GM12865 (cell line): ENCODE measurements at regions not wholly inside any gene's neighbourhood (a gene's known extent, or its start where the extent isn't known, plus 50 kb on each side); places are given as distances from the start of the nearest gene placed in this dataset.

Experiments
- DNase-seq: peaks from one replicate; pipeline ENCODE4 v3.0.0; 2010; ENCODE audit warnings: low read depth
- H3K4me3 ChIP-seq: 2 replicates; pipeline ENCODE4 v1.5.1; 2011; ENCODE audit warnings: mild to moderate bottlenecking, low read depth, low read length, control low read depth
- TF ChIP-seq, protein P1 (sequence below): IDR thresholded peaks from 2 replicates; pipeline ENCODE4 v1.5.1; 2011; ENCODE audit warnings: low read length, control low read depth, low read depth, inconsistent platforms; ENCODE audit not compliant: insufficient read depth; ENCODE audit errors: missing control alignments

DNA sequence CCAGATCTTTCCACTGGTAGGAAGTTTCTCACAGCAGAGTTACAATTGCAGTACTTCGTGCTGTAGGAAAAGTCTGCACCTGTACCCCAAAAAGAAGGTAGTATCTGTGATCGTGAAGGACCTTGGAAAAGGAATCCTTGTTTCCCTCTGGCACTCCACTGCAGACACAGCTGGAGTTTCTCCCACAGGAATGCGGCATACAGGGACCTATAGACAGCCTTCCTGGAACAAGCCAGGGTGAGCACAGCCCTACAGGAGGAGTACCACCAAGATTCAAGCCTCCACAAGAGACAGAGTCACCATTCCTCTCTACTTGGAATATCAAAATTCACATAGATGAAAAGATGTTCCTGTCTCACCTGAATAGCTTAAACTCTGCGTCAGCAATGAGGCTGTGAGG is 372.4 kb downstream of the CMPK2 start:
- TF ChIP-seq, protein P1, sequence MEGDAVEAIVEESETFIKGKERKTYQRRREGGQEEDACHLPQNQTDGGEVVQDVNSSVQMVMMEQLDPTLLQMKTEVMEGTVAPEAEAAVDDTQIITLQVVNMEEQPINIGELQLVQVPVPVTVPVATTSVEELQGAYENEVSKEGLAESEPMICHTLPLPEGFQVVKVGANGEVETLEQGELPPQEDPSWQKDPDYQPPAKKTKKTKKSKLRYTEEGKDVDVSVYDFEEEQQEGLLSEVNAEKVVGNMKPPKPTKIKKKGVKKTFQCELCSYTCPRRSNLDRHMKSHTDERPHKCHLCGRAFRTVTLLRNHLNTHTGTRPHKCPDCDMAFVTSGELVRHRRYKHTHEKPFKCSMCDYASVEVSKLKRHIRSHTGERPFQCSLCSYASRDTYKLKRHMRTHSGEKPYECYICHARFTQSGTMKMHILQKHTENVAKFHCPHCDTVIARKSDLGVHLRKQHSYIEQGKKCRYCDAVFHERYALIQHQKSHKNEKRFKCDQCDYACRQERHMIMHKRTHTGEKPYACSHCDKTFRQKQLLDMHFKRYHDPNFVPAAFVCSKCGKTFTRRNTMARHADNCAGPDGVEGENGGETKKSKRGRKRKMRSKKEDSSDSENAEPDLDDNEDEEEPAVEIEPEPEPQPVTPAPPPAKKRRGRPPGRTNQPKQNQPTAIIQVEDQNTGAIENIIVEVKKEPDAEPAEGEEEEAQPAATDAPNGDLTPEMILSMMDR = no peak
- DNase-seq = no peak

DNA sequence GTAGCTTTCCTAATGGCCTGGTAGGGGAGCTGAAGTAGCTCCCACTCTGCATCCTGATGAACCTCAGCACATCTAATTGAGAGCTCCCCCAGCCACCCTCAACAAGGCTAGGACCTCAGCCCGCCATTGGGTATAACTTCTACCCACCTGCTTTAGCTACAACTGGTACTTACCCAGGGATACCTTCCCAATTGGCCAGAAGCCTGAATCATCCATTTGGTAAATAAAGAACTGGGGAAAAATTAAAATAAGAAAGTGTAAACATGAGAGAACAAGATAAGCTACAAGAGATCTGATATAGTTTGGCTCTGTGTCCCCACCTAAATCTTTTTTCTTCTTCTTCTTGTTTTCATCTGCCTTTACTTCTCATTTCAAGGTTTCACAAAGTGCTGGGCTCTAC is 372.0 kb downstream of the CMPK2 start:
- no peak for DNase-seq
- H3K4me3 ChIP-seq = no peak overlapping the region
- TF ChIP-seq, protein P1 = no peak

More for the DNA sequence above, 372.4 kb downstream of the CMPK2 start:
- H3K4me3 ChIP-seq = no peak overlapping the region

DNA sequence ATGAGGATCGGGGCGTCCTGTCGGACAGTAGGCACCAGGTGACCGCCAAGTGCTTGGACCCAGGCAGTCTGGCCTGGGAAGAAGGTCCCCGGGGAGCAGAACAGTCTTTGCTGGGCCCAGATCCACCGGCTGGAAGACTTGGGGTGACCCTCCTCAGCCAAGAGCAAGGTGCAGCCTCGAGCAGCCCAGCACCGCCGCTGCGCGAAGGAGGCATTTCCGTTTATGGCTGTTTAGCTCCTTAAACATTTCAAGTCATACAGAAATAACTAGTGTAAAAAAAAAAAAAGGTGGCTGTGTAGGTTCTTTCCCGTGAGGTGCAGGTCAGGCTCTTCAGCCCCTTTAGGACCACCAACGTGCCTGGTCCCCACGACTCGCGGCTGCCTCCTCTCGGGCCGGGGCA is 370.2 kb downstream of the CMPK2 start:
- TF ChIP-seq, protein P1 = no peak
- H3K4me3 ChIP-seq = no peak overlapping the region
- DNase-seq = no peak

DNA sequence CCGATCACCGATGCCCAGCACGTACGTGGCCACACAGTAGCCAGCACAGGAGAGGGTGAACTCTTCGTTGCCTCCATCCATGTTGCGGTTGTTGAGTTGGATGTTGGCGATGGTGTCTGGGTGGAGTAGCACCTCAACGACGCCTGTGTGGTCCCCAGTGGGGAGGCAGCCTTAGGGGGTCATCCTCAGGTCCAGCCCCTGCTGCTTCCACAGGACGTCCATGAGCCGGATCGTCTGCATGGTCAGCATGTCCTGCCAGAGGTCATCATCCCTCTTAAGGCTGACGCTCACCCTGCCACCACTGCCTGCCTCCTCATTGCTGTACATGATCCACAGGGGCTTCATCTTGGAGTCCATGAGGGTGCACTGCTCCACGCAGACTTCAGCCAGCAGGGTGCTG is 369.3 kb downstream of the CMPK2 start:
- DNase-seq = no peak

DNA sequence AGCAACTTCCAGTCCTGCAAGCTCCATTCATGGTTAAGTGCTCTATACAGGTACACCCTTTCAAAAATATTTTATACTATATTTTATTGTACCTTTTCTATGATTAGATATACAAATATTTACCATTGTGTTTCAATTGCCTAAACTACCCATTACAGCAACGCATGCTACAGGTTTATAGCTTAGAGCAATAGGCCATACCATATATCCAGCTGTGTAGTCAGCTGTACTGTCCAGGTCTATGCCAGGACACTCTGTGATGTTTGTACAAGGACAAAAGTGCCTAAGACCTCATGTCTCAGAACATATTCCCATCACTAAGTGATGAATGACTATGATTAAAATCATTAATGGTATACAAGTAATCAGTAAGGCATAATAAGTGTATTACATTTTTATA is 368.7 kb downstream of the CMPK2 start:
- no peak overlapping the region for H3K4me3 ChIP-seq
- TF ChIP-seq, protein P1 = no peak

More for the DNA sequence above, 369.3 kb downstream of the CMPK2 start:
- TF ChIP-seq, protein P1 = no peak
- H3K4me3 ChIP-seq = no peak overlapping the region

DNA sequence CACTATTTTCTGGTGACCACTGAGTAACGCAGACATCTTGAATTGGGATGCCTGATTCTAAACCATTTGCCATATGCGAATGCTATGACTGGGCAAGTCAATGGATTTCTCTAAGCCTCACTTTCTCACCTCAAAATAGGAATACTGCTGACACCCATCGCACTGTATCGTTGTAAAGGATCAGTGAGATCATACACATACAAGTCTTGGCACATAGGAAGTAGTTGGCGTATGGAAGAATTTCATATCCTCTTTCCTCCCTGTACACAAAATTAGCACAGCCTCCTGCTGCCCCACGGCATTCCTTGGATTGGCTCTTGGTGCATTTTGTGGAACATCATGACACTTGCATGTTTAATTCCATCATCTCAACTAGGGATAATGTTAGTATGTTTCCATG is 366.9 kb downstream of the CMPK2 start:
- TF ChIP-seq, protein P1 = no peak
- no peak overlapping the region for H3K4me3 ChIP-seq
- no peak for DNase-seq

More for the DNA sequence above, 368.7 kb downstream of the CMPK2 start:
- DNase-seq = no peak

DNA sequence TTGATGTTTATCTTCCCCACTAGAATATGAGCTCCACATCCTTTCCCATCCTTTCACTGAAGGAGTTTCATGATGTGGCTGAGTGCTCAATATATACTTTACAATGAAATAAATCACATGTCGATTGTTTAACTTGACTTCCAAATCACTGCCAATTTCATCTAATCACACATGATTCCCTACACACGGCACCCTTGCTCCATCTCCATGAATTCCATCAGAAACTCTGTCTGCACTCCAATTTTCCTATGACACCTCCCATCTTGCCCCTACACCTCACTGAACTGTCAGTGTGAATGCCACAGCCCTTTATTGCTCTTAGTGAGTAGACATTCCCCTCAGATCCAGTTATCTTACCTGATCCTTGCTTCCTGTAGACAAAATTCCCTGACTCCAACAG is 366.0 kb downstream of the CMPK2 start:
- TF ChIP-seq, protein P1 = no peak
- DNase-seq = no peak
- H3K4me3 ChIP-seq = no peak overlapping the region
